ENCODE measurements at regions not wholly inside any gene's neighbourhood (a gene's known extent, or its start where the extent isn't known, plus 50 kb on each side); places are given as distances from the start of the nearest gene placed in this dataset.

GRCh38 chr14:39762576-39763401, 330.6 kb upstream of the FBXO33 start:
- DNase-seq (ENCODE audit: low spot score) = no peak

DNA sequence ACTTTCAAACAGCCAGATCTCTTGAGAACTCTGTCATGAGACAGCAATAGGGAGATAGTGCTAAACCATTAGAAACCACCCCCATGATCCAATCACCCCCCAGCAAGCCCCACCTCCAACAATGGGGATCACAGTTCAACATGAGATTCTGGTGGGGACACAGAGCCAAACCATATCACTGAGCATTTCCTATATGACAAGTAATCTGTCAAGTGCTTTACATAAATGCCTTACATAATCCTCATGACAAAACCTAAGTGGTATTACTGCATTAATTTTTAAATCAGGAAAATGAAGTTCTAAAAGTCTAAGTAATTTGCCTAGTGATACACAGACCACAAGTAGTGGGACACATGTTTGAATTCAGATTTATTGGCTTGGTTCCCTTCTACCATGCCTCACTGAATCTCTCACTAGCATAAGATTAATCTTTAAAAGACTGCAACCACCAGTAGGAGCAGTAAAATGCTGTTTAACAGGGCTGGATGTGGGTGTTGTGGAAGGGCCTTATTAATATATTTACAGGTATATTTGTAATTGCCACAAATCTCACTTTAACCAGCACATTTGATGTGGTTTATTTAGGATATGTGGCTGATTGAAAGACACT, 323.1 kb upstream of the FBXO33 start:
- DNase-seq (ENCODE audit: low spot score) = no peak

DNA sequence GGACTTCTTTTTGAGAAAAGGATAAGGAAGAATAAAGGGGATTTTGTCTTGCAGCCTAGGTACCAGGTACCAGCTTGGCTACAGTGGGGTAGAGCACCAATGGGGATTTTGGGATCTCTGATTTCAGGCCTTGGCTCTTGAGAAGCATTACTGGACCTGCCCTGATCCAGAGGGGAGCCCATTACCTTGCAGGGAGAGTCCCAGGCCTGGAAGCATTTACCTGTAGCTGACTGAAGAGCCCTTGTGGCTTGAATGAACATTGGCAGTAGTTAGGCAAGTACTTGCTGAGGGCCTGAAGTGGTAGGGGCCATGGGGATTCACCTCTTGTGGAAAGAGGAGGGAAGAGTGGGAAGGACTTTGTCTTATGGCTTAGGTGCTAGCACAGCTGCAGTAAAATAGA, 308.2 kb upstream of the FBXO33 start:
- no peak for DNase-seq (ENCODE audit: low spot score)

DNA sequence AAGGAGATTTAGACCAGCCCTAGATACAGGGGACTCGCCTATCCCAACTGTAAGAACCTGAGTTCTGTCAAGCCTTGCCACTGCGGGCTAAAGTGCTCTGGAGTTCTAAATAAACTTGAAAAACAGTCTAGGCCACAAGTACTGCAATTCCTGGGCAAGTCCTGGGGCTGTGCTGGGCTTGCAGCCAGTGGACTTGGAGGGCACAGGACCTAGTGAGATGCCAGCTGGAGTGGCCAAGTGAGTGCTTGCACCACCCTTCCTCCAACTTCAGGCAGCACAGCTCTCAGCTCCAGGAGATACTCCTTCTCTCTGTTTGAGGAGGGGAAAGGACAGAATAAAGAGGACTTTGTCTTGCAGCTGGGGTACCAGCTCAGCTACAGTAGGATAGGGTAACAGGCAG, 307.6 kb upstream of the FBXO33 start:
- peak; percentile 12 for DNase-seq (ENCODE audit: low spot score)

DNA sequence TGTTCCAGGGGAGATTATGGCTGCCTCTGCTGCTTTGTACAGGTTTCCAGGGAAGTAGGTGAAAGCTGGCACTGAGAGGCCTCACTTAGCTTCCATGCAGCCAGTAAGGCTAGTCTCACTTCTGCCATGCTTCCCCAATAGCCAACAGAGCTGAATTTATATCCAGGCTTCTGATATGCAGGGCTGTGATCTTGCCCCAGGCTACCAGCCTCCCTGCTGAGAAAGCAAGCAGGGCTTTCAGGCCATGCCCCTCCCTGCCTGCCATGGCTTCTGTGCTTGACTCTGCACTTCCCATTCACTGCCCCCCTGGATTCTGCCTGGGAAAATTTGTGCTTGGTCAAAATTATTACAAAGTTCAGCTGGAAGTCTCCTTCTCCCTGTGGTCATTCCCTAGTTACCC, 302.1 kb upstream of the FBXO33 start:
- DNase-seq (ENCODE audit: low spot score) = no peak

DNA sequence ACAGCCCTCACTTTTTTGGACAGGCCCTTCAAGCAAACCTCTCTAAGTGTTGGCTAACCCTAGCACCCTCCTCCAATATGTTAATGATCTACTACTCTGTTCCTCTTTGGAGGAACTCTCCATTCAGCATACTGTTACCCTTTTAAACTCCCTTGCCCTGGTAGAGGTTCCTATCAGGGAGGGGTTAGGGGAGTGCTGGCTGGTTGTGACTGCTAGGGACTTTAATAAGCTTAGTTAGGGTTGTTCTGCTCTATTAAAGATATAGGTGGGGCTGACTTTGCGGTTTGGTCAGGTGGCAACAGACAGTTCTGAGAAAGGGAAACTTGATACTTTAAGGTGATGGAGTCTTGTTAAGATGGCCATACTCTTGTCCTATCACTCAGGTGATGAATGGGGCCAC, 301.5 kb upstream of the FBXO33 start:
- DNase-seq (ENCODE audit: low spot score) = no peak

DNA sequence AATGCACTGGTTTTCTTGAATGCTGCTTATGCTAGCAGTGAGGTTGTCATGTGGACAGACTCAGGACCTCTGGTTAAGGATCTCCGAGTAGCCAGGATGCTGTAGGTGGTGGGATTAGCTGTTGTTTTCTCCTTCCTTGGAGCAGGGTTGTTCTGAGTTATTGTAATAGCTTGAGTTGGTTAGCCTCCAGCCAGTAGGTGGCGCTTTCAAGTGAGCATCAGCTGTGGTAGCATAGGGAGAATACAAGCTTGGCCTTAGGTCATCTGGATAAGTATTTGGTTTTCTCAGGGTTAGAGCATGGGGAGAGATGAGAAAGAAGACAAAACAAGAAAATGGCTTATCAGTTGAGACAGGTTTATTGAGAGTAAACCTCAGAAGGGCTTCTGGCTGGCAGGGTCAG, 299.7 kb upstream of the FBXO33 start:
- no peak for DNase-seq (ENCODE audit: low spot score)

GRCh38 chr14:39726563-39726962, 294.3 kb upstream of the FBXO33 start:
- no peak for DNase-seq (ENCODE audit: low spot score)

DNA sequence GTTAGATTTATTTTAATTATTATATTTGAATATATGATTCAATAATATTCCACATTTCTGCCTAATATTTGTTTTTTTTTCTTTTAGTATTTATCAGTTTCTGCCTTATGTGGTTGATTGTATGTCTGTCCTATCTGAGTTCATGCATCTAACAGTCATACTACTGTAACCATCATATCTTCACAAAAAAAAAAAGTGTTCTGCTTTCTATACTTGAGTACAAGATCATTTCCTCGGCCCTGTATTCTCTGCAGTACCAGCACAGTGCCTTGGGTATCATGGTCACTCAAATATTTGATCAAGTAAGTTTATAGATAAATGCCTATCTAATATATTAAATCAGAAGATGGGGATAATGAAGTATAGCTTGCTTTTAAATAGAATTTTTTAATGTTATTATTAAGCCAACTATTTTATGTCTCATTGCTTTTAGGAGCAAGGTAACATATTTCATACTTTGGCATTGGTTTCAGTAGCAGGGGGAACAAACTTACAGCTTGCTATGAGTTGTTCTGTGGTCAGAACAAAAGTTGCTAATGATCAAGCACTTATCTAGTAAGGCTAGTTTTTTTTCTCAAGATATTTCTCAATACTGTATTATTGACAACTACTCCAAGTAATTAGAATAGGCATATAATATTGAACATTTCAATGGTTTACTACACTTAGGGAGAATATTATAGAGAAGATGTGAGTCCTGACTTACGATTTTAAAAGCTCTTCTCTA, 290.5 kb upstream of the FBXO33 start:
- no peak for DNase-seq (ENCODE audit: low spot score)

GRCh38 chr14:39716987-39717570, 284.8 kb upstream of the FBXO33 start:
- no peak for DNase-seq (ENCODE audit: low spot score)

DNA sequence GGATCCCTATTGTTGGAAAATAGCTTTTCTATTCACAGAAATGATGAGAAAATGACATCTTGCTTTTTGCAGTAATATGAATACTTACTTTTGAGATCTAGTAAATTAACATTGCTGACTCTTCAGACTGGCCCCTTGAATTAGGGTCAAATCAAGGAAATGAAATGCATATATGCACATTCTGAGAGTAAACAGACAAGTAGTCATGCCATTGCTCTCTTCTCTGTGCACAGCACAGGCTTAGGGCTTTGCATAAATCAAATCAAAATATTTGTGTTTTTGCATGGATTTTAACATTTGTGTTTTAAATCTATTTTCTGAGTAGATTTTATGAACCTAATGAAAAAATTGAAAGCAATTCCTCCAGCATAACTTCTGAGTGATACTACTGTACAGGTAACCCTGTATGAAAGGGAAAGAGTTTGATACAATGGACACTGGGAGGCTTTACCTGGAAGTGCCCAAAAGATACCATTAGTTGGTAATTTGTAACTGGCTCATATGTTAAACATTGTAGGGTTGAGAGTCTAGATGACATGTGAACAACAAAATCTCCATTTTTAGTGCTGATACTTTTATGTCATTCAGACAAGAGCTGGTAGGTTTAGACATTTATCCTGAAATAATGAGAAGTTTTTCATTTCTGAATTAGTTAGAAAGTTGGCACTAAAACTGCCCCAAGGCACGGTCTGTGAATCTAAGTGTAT, 280.2 kb upstream of the FBXO33 start:
- no peak for DNase-seq (ENCODE audit: low spot score)

- no peak for DNase-seq (ENCODE audit: low spot score)
Observed at GRCh38 chr14:39704594-39704993, 272.4 kb upstream of the FBXO33 start.

DNA sequence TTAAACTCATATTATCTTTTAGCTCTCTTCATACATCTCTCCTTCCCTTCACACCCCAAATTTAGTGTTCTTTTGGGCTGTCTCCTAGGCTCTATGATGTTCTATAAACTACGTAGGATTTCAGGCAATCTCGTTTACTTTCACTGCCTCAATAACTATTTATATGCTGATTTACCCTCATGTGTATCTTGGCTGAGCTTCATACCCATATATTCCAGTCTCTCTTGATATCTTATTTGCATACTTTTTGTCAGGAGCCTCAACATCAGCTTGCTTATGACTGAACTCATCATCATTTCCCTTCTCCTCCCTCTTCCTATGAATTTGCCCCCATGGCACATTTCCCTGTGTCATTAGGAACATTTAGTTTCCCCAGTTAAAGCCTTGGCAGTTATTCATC, 262.1 kb upstream of the FBXO33 start:
- no peak for DNase-seq (ENCODE audit: low spot score)

DNA sequence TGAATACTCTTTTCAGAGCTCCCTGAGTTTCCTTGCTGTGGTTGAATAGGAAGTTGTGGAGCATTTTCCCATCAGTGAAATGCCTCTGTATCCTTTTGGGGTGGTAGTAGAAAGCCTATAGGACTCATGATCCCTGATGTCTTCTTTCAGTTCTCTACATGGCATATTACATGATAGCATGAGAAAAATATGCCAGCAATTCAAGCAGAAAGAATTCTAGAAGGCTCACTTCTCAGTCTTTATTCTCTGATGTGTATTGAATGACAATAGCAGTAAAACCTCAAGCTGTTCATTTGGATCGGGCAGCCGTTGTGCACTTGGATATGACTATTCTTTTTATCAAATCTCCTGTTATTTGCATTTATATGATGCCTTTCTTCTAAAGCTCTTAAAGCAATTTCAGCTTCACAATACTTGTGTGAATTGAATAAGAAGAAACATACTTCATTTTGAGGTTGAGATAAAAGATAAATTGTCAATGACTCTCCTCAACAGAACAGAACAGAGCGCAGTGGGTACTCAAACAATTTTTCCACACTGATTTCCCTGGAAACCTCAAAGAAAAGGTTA, 251.5 kb upstream of the FBXO33 start:
- no peak for DNase-seq (ENCODE audit: low spot score)

GRCh38 chr14:39682582-39682981, 250.3 kb upstream of the FBXO33 start:
- DNase-seq (ENCODE audit: low spot score) = no peak

DNA sequence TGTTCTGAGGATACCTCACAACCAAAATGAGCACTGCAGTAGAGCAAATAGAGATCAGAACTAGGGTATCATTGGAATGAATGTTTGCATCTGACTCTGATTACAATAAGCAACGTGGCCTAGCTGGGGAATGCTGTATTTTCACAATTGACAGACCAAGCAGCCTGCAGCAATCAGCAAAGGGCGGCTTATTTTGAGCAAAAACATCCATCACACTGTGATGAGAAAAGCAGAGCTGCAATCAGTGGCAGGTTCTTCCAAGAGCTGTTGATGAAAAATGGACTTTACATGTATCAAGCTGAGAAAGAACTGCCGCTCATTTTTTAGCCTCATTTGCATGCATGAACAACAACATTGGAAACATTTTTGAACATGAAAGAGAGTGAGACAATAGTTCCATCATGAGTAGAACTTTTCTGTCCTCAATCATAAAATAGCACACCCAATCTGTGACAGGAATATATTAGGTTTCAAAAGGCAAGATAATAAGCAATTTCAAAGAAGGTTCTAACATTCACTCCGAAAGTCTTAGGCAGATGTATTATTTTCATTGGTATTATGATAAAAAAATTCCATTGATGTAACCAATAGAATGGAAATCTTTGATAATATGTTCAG, 249.7 kb upstream of the FBXO33 start:
- no peak for DNase-seq (ENCODE audit: low spot score)

DNA sequence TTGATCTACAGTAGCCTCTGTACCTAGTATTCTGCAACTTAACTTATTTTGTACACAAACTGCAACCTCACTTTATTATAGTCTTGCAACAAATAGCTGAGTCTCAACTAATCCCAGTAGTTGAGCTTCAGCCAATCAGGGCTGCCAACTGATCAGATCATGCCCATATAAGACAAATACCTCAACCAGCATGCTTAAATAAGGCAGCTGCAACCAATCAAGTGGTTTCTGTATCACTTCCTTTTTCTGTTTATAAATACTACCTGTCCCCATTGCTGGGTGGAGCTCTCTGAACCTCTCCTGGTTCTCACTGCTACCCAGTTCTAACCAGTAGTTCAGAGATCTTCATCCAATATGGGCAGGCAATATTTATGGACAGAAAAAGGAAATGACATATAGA, 248.5 kb upstream of the FBXO33 start:
- no peak for DNase-seq (ENCODE audit: low spot score)

DNA sequence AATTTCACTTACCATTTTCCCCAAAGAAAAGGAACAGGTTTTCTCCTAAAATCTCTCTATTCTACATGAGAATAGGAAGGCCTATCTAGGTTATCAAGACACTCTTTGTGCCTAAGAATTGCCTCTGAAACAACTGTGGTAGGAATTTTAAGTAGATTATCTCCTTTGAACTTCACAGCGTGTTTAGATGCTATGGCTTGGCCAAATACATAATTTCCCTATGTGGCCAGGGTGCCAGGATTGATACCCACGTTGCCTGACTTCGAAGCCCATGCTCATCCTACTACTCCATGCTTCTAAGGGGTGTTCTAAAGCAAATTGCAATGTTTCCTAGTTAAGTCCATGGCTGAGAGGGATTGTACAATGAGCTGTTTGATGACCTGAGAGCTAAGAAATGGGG, 241.5 kb upstream of the FBXO33 start:
- DNase-seq (ENCODE audit: low spot score) = no peak

DNA sequence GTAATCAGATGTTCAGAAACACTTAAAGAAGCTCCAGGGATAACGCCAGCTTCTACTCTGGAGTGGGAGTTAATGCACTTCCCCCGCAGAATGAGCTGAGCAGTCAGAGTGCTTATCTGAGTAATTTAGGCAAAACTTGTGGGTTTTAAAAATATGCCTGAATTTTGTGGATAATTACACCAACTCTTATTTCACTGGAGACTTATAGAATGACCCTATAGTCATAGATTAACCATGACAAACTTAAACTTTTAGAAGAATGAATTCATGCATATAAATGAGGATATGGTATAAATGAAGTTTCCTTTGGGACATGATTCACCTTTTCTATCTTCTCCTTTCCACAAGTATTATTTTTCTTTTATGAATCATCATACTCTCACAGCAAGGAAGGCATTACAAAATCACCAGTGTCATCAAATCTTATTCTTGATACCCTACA, 241.1 kb upstream of the FBXO33 start:
- no peak for DNase-seq (ENCODE audit: low spot score)

DNA sequence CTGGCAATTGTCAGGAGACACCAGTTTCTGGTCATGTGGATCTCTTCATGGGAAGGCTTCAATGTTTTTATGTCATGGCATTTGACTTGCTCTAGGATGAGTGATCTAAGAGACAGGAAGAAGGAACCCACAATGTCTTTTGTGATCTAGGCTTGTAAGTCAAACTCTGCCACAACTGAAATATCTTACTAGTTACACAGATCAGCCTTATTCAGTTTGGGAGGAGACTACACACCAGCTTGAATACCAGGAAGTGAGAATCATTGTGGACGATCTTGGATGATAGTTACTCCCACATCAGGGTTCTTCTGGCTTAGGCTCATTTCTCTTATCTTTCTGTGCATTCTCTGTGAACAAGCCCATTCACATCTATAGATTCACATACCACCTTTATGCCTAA, 236.2 kb upstream of the FBXO33 start:
- no peak for DNase-seq (ENCODE audit: low spot score)

DNA sequence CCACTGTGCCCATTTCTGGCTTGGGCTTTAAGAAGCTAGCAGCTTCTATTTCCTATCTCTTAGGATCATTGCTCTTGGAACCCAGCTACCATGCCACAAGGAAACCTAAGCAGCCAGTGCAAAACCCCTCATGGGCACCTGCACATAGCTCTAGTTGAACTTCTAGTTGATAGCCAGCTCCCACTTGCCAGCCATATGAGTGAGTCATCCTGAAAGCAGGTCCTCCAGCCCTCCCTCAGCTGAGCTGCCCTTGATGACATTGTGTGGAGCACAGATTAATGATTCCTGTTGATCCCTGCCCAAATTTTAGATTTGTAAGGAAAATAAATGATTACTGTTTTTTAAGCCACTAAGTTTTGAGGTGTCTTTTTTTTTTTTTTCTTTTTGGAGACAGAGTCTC, 234.2 kb upstream of the FBXO33 start:
- no peak for DNase-seq (ENCODE audit: low spot score)

Data from cerebellar cortex (tissue), 1 donor.